ENCODE measurements at regions not wholly inside any gene's neighbourhood (a gene's known extent, or its start where the extent isn't known, plus 50 kb on each side); places are given as distances from the start of the nearest gene placed in this dataset.

- DNase-seq = no peak
- no peak overlapping the region for H3K14ac ChIP-seq (ENCODE audit: low read length in 2 of 2)
- no peak overlapping the region for H2AFZ ChIP-seq (ENCODE audit: low read depth, low read length)
- no peaks in the 10 kb centered on the region for H3K4me1 ChIP-seq (ENCODE audit: control insufficient read depth, insufficient read depth, low read depth, low read length)
- no peak overlapping the region for H2BK15ac ChIP-seq (ENCODE audit: low read depth, poor library complexity, severe bottlenecking)
- H3K4ac ChIP-seq (ENCODE audit: low read depth in 1 of 2, low read length in 2 of 2) = no peak overlapping the region
- H2BK5ac ChIP-seq (ENCODE audit: low read depth, low read length, poor library complexity, severe bottlenecking) = no peak overlapping the region
- no peaks in the 10 kb centered on the region for H3K9me3 ChIP-seq (ENCODE audit: control insufficient read depth, low read length)
- no peak overlapping the region for H2AK5ac ChIP-seq (ENCODE audit: low read length, severe bottlenecking)
- H2BK120ac ChIP-seq (ENCODE audit: low read depth, low read length) = no peak overlapping the region
- H4K91ac ChIP-seq (ENCODE audit: low read length) = no peak overlapping the region
- no peak overlapping the region for H3K4me3 ChIP-seq (ENCODE audit: insufficient read depth in 1 of 2, low read depth in 1 of 2, low read length in 2 of 2)
- WGBS = 81% methylated on average over 2 of the region's 3 CpGs
- H2BK12ac ChIP-seq (ENCODE audit: low read length in 2 of 2) = no peak overlapping the region
- H3K23ac ChIP-seq (ENCODE audit: low read length in 2 of 2) = no peak overlapping the region
- H3K27ac ChIP-seq (ENCODE audit: low read length, poor library complexity, severe bottlenecking) = no peak overlapping the region
- H3K4me2 ChIP-seq (ENCODE audit: low read length, poor library complexity, severe bottlenecking) = no peak overlapping the region
- no peak overlapping the region for H3K9ac ChIP-seq (ENCODE audit: low read length)
- no peaks in the 10 kb centered on the region for H3K27me3 ChIP-seq (ENCODE audit: control insufficient read depth in 1 of 2, insufficient read depth in 1 of 2, low read length in 2 of 2)
- no peak overlapping the region for H4K8ac ChIP-seq (ENCODE audit: low read length)
- H3K79me1 ChIP-seq (replicated peaks; ENCODE audit: low read length, poor library complexity, severe bottlenecking) = no peaks in the 10 kb centered on the region
- H3K18ac ChIP-seq (ENCODE audit: low read depth in 1 of 2, low read length in 2 of 2) = no peak overlapping the region
- H3K36me3 ChIP-seq (ENCODE audit: control insufficient read depth in 1 of 2, insufficient read depth in 2 of 2, low read depth in 1 of 2, low read length in 2 of 2) = no peaks in the 10 kb centered on the region
Measured at GRCh38 chr6:82629921-82630320, 266.3 kb downstream of the TPBG start.

- no peak overlapping the region for H2BK120ac ChIP-seq (ENCODE audit: low read depth, low read length)
- no peak overlapping the region for H2AFZ ChIP-seq (ENCODE audit: low read depth, low read length)
- H2BK5ac ChIP-seq (ENCODE audit: low read depth, low read length, poor library complexity, severe bottlenecking) = no peak overlapping the region
- H3K14ac ChIP-seq (ENCODE audit: low read length in 2 of 2) = no peak overlapping the region
- WGBS = no CpG with 5 or more reads among the region's 1 CpG
- H3K4me3 ChIP-seq (ENCODE audit: insufficient read depth in 1 of 2, low read depth in 1 of 2, low read length in 2 of 2) = no peak overlapping the region
- no peak overlapping the region for H4K91ac ChIP-seq (ENCODE audit: low read length)
- peaks cover 1% of the 10 kb centered on the region for H3K4me1 ChIP-seq (ENCODE audit: control insufficient read depth, insufficient read depth, low read depth, low read length)
- H3K4me2 ChIP-seq (ENCODE audit: low read length, poor library complexity, severe bottlenecking) = no peak overlapping the region
- H3K27ac ChIP-seq (ENCODE audit: low read length, poor library complexity, severe bottlenecking) = no peak overlapping the region
- H3K4ac ChIP-seq (ENCODE audit: low read depth in 1 of 2, low read length in 2 of 2) = no peak overlapping the region
- H3K18ac ChIP-seq (ENCODE audit: low read depth in 1 of 2, low read length in 2 of 2) = no peak overlapping the region
- no peaks in the 10 kb centered on the region for H3K79me1 ChIP-seq (replicated peaks; ENCODE audit: low read length, poor library complexity, severe bottlenecking)
- no peak overlapping the region for H3K23ac ChIP-seq (ENCODE audit: low read length in 2 of 2)
- no peaks in the 10 kb centered on the region for H3K36me3 ChIP-seq (ENCODE audit: control insufficient read depth in 1 of 2, insufficient read depth in 2 of 2, low read depth in 1 of 2, low read length in 2 of 2)
- H3K27me3 ChIP-seq (ENCODE audit: control insufficient read depth in 1 of 2, insufficient read depth in 1 of 2, low read length in 2 of 2) = no peaks in the 10 kb centered on the region
- no peak overlapping the region for H2AK5ac ChIP-seq (ENCODE audit: low read length, severe bottlenecking)
- no peak overlapping the region for H2BK12ac ChIP-seq (ENCODE audit: low read length in 2 of 2)
- no peak for DNase-seq
- H3K9ac ChIP-seq (ENCODE audit: low read length) = no peak overlapping the region
- H4K8ac ChIP-seq (ENCODE audit: low read length) = no peak overlapping the region
- H2BK15ac ChIP-seq (ENCODE audit: low read depth, poor library complexity, severe bottlenecking) = no peak overlapping the region
- peaks cover 8% of the 10 kb centered on the region for H3K9me3 ChIP-seq (ENCODE audit: control insufficient read depth, low read length)
Measured at GRCh38 chr6:82641677-82642076, 278.1 kb downstream of the TPBG start.

DNA sequence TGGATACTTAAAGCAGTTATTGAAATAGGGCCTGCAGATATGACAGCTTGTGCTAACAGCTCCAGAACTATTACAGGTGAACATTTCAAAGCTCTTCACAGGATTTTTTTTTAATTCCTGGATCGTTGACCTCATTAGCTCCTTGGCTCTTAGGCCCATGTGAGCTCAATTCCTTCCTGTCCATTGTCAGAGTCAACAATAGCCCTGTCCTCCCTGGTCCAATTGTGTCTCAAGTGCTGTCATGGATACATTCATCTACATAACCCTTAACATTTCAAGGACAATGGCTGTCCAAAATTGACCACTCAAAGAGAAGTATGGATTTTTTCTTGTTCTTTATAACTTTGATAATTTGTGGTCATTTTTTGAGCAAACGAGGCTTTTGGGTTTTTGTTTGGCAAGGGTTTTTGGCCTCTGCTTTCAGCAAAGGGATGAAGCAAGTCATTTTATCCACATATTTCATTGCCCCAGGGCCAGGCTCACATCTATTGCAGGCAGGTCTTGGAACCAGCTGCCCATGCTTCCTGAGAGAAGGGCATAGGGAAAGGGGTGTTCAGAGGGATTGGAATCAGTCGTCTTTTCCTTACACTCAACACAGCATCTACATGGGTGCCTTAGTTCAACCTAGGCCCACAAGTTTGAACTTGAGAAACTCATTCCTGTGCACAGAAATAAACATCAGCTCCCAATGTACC, 282.1 kb downstream of the TPBG start:
- no peaks in the 10 kb centered on the region for H3K79me1 ChIP-seq (replicated peaks; ENCODE audit: low read length, poor library complexity, severe bottlenecking)
- 80% methylated on average over 3 of the region's 3 CpGs for WGBS
- H2BK5ac ChIP-seq (ENCODE audit: low read depth, low read length, poor library complexity, severe bottlenecking) = no peak overlapping the region
- no peak overlapping the region for H3K9ac ChIP-seq (ENCODE audit: low read length)
- peaks cover 1% of the 10 kb centered on the region for H3K4me1 ChIP-seq (ENCODE audit: control insufficient read depth, insufficient read depth, low read depth, low read length)
- no peak overlapping the region for H3K4me2 ChIP-seq (ENCODE audit: low read length, poor library complexity, severe bottlenecking)
- no peaks in the 10 kb centered on the region for H3K27me3 ChIP-seq (ENCODE audit: control insufficient read depth in 1 of 2, insufficient read depth in 1 of 2, low read length in 2 of 2)
- H2AK5ac ChIP-seq (ENCODE audit: low read length, severe bottlenecking) = no peak overlapping the region
- no peak for DNase-seq
- no peaks in the 10 kb centered on the region for H3K36me3 ChIP-seq (ENCODE audit: control insufficient read depth in 1 of 2, insufficient read depth in 2 of 2, low read depth in 1 of 2, low read length in 2 of 2)
- no peak overlapping the region for H4K8ac ChIP-seq (ENCODE audit: low read length)
- H2AFZ ChIP-seq (ENCODE audit: low read depth, low read length) = no peak overlapping the region
- H3K14ac ChIP-seq (ENCODE audit: low read length in 2 of 2) = no peak overlapping the region
- no peak overlapping the region for H2BK12ac ChIP-seq (ENCODE audit: low read length in 2 of 2)
- no peak overlapping the region for H3K4me3 ChIP-seq (ENCODE audit: insufficient read depth in 1 of 2, low read depth in 1 of 2, low read length in 2 of 2)
- H3K4ac ChIP-seq (ENCODE audit: low read depth in 1 of 2, low read length in 2 of 2) = no peak overlapping the region
- H4K91ac ChIP-seq (ENCODE audit: low read length) = no peak overlapping the region
- no peak overlapping the region for H3K23ac ChIP-seq (ENCODE audit: low read length in 2 of 2)
- H3K9me3 ChIP-seq (ENCODE audit: control insufficient read depth, low read length) = no peaks in the 10 kb centered on the region
- H3K27ac ChIP-seq (ENCODE audit: low read length, poor library complexity, severe bottlenecking) = no peak overlapping the region
- no peak overlapping the region for H2BK15ac ChIP-seq (ENCODE audit: low read depth, poor library complexity, severe bottlenecking)
- H2BK120ac ChIP-seq (ENCODE audit: low read depth, low read length) = no peak overlapping the region
- H3K18ac ChIP-seq (ENCODE audit: low read depth in 1 of 2, low read length in 2 of 2) = no peak overlapping the region

DNA sequence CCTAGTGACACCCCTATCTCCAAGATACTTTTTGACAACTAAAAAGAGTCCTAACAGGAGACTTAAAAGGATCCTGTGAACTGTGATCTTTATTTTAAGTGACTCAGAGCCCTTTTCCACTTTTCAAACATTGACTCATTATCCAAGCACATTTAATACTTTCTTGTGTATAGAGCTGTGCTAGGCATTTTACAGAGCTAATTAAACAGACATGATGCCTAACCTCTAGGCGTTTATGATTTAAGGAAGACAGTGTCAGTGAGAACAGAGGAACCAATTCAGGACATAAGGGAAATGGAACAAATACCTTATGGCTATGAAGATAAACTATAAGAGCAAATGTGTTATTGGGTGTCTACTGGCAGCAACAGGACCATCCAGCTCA, 282.6 kb downstream of the TPBG start:
- no peak overlapping the region for H3K9ac ChIP-seq (ENCODE audit: low read length)

More for the DNA sequence above, 282.6 kb downstream of the TPBG start:
- Histone ChIP-seq H2BK5ac (ENCODE audit: low read depth, low read length, poor library complexity, severe bottlenecking) (no peak overlapping the region), H3K4me3 (ENCODE audit: insufficient read depth in 1 of 2, low read depth in 1 of 2, low read length in 2 of 2) (no peak overlapping the region), H2AFZ (ENCODE audit: low read depth, low read length) (no peak overlapping the region), H3K4ac (ENCODE audit: low read depth in 1 of 2, low read length in 2 of 2) (no peak overlapping the region), H3K4me1 (ENCODE audit: control insufficient read depth, insufficient read depth, low read depth, low read length) (peaks cover 1% of the 10 kb centered on the region), H2BK12ac (ENCODE audit: low read length in 2 of 2) (no peak overlapping the region), H3K14ac (ENCODE audit: low read length in 2 of 2) (no peak overlapping the region), H2AK5ac (ENCODE audit: low read length, severe bottlenecking) (no peak overlapping the region), H3K18ac (ENCODE audit: low read depth in 1 of 2, low read length in 2 of 2) (no peak overlapping the region), H3K9me3 (ENCODE audit: control insufficient read depth, low read length) (no peaks in the 10 kb centered on the region), H3K36me3 (ENCODE audit: control insufficient read depth in 1 of 2, insufficient read depth in 2 of 2, low read depth in 1 of 2, low read length in 2 of 2) (no peaks in the 10 kb centered on the region), H2BK15ac (ENCODE audit: low read depth, poor library complexity, severe bottlenecking) (no peak overlapping the region), H3K79me1 (replicated peaks; ENCODE audit: low read length, poor library complexity, severe bottlenecking) (no peaks in the 10 kb centered on the region), H2BK120ac (ENCODE audit: low read depth, low read length) (no peak overlapping the region), H3K23ac (ENCODE audit: low read length in 2 of 2) (no peak overlapping the region), H3K27ac (ENCODE audit: low read length, poor library complexity, severe bottlenecking) (no peak overlapping the region), H3K27me3 (ENCODE audit: control insufficient read depth in 1 of 2, insufficient read depth in 1 of 2, low read length in 2 of 2) (no peaks in the 10 kb centered on the region), H4K91ac (ENCODE audit: low read length) (no peak overlapping the region), H3K4me2 (ENCODE audit: low read length, poor library complexity, severe bottlenecking) (no peak overlapping the region), H4K8ac (ENCODE audit: low read length) (no peak overlapping the region)
- DNase-seq = no peak
- 100% methylated on average over 1 of the region's 1 CpG for WGBS

Data from mesenchymal stem cell (in vitro differentiated cells and primary cell).